ENCODE measurements at regions not wholly inside any gene's neighbourhood (a gene's known extent, or its start where the extent isn't known, plus 50 kb on each side); places are given as distances from the start of the nearest gene placed in this dataset.
A peak's percentile ranks its signal among the peaks of the same experiment; 100 is the strongest.

GRCh38 chr1:200299571-200299970 lies 110.3 kb downstream of the ZNF281 start:
- Histone ChIP-seq H3K9me3 (no peaks in the 10 kb centered on the region), H3K27me3 (no peaks in the 10 kb centered on the region), H3K4me1 (peaks cover 0 to 27% (median 13%) of the 10 kb centered on the region in 4 donors), H3K27ac (no peak overlapping the region), H3K36me3 (no peaks in the 10 kb centered on the region), H3K4me3 (no peak overlapping the region)
- intact Hi-C loops (cut with DNase I; ENCODE audit: low total_unique reads): no loop called here
- no peak for TF ChIP-seq POLR2AphosphoS5 (IDR thresholded peaks at IDR 0.05)
- no peak for TF ChIP-seq CTCF (IDR thresholded peaks at IDR 0.05)
- no peak for TF ChIP-seq EP300 (IDR thresholded peaks at IDR 0.05)
- no peak for TF ChIP-seq POLR2A (IDR thresholded peaks at IDR 0.05)
- DNase-seq: no peak
- 90 to 96% (median 93%) methylated on average over 1 of the region's 1 CpG for WGBS, 5 donors

GRCh38 chr1:200298242-200298641 lies 111.6 kb downstream of the ZNF281 start:
- no peak overlapping the region for H3K27ac ChIP-seq
- 61 to 85% (median 67%) methylated on average over 1 of the region's 1 CpG for WGBS, 5 donors
- no peak for DNase-seq
- no peak overlapping the region for H3K4me3 ChIP-seq
- H3K4me1 ChIP-seq: peaks cover 0 to 27% (median 13%) of the 10 kb centered on the region in 4 donors
- H3K36me3 ChIP-seq: no peaks in the 10 kb centered on the region
- H3K27me3 ChIP-seq: no peaks in the 10 kb centered on the region
- no peaks in the 10 kb centered on the region for H3K9me3 ChIP-seq
- intact Hi-C loops (cut with DNase I; ENCODE audit: low total_unique reads): no loop called here
- TF ChIP-seq EP300 (IDR thresholded peaks at IDR 0.05) (no peak), POLR2A (IDR thresholded peaks at IDR 0.05) (no peak), POLR2AphosphoS5 (IDR thresholded peaks at IDR 0.05) (no peak), CTCF (IDR thresholded peaks at IDR 0.05) (no peak)

GRCh38 chr1:200296091-200296661 lies 113.7 kb downstream of the ZNF281 start:
- H3K4me1 ChIP-seq: peaks cover 0 to 11% (median 5%) of the 10 kb centered on the region in 4 donors
- no peaks in the 10 kb centered on the region for H3K9me3 ChIP-seq
- no peaks in the 10 kb centered on the region for H3K27me3 ChIP-seq
- peak in 1 of 2 donors; percentile 38 for DNase-seq
- H3K27ac ChIP-seq: no peak overlapping the region
- TF ChIP-seq CTCF (IDR thresholded peaks at IDR 0.05): no peak
- intact Hi-C loops (cut with DNase I; ENCODE audit: low total_unique reads): no loop called here
- WGBS, 5 donors: 17 to 42% (median 23%) methylated on average over 2 of the region's 2 CpGs
- H3K36me3 ChIP-seq: no peaks in the 10 kb centered on the region
- no peak overlapping the region for H3K4me3 ChIP-seq

GRCh38 chr1:200294241-200294640 lies 115.6 kb downstream of the ZNF281 start:
- H3K27ac ChIP-seq: no peak overlapping the region

More at GRCh38 chr1:200294241-200294640, 115.6 kb downstream of the ZNF281 start:
- 69 to 91% (median 87%) methylated on average over 2 of the region's 2 CpGs for WGBS, 5 donors
- DNase-seq: no peak
- no peaks in the 10 kb centered on the region for H3K9me3 ChIP-seq
- intact Hi-C loops (cut with DNase I; ENCODE audit: low total_unique reads): no loop called here
- no peak for TF ChIP-seq POLR2AphosphoS5 (IDR thresholded peaks at IDR 0.05)
- no peak for TF ChIP-seq EP300 (IDR thresholded peaks at IDR 0.05)
- no peak for TF ChIP-seq CTCF (IDR thresholded peaks at IDR 0.05)
- no peaks in the 10 kb centered on the region for H3K36me3 ChIP-seq
- no peaks in the 10 kb centered on the region for H3K27me3 ChIP-seq
- peaks cover 0 to 11% (median 5%) of the 10 kb centered on the region in 4 donors for H3K4me1 ChIP-seq
- no peak overlapping the region for H3K4me3 ChIP-seq
